HCT116 (cell line): ENCODE measurements at regions not wholly inside any gene's neighbourhood (a gene's known extent, or its start where the extent isn't known, plus 50 kb on each side); places are given as distances from the start of the nearest gene placed in this dataset.

ENCODE experiments used
- ATAC-seq: fragments of 200-7000 bp; cut with Tn5 transposase; 2 replicates; pipeline ENCODE4 v1.9.1; 2020; ENCODE audit warnings: mild to moderate bottlenecking, moderate library complexity
- BruUV-seq: library from RNA; stranded (reverse); fragments of 400-500 nt; replicated peaks from 2 replicates; lab custom pipeline; 2021; lab: Mats Ljungman, UMichigan
- CTCF ChIA-PET: fragments of 300-600 bp; sonication (Branson Sonifier 250); formaldehyde crosslinking; loops from one replicate; lab custom pipeline; 2021; ENCODE audit warnings: antibody characterized with exemption; lab: Charles Lee
- POLR2A ChIA-PET: fragments of 300-600, 350-600 bp; sonication (Branson Sonifier 250); formaldehyde crosslinking; loops from one replicate; lab custom pipeline; 2021; ENCODE audit warnings: antibody characterized with exemption; lab: Charles Lee
- RAD21 ChIA-PET, 2 experiments: fragments of 300-600 bp; sonication (Branson Sonifier 250); formaldehyde crosslinking; loops; one replicate each; lab custom pipeline; 2023; ENCODE audit warnings: low total read pairs in 2 of 2; ENCODE audit not compliant: uncharacterized antibody in 2 of 2, unreplicated experiment in 2 of 2, low non-redundant PET in 1 of 2; lab: Charles Lee
- DNase-seq: peaks from one replicate; pipeline ENCODE4 v3.0.0-alpha.2; 2010; ENCODE audit warnings: low read depth, low spot score
- H2AFZ ChIP-seq: fragments of 200-600 bp; shearing (Covaris generic), sonication (generic); 2 replicates; pipeline ENCODE4 v1.6.1; 2017; ENCODE audit warnings: low read depth, mixed run types, mixed read lengths, antibody characterized with exemption, low read length; ENCODE audit not compliant: poor library complexity, severe bottlenecking
- H3K27ac ChIP-seq: 2 replicates; pipeline ENCODE4 v1.5.1; 2012; ENCODE audit warnings: low read depth, low read length
- H3K27me3 ChIP-seq: fragments of 200-600 bp; sonication (generic); 2 replicates; pipeline ENCODE4 v1.6.1; 2016; ENCODE audit warnings: mixed run types, low read length, mixed read lengths; ENCODE audit not compliant: insufficient read depth
- H3K36me3 ChIP-seq, 2 experiments: fragments of 200-500 bp in 1 of 2; fragments of 200-600 bp in 1 of 2; sonication (Bioruptor generic) in 1 of 2; sonication (generic) in 1 of 2; 2 replicates each; pipeline versions ENCODE4 v1.5.1 to v1.6.1; 2014 to 2016; ENCODE audit warnings: low read length in 2 of 2, inconsistent platforms in 1 of 2, mixed read lengths in 1 of 2, mixed run types in 1 of 2; ENCODE audit not compliant: insufficient read depth in 2 of 2, control insufficient read depth in 1 of 2
- H3K4me1 ChIP-seq, 2 experiments: fragments of 200-600 bp in 1 of 2; sonication (generic) in 1 of 2; 2 replicates each; pipeline versions ENCODE4 v1.5.1 to v1.6.1; 2012 to 2017; ENCODE audit warnings: low read length in 2 of 2, inconsistent platforms in 1 of 2, mild to moderate bottlenecking in 1 of 2, mixed read lengths in 1 of 2, mixed run types in 1 of 2, moderate library complexity in 1 of 2; ENCODE audit not compliant: insufficient read depth in 2 of 2, control insufficient read depth in 1 of 2
- H3K4me2 ChIP-seq: fragments of 200-600 bp; sonication (generic); 2 replicates; pipeline ENCODE4 v1.6.1; 2017; ENCODE audit warnings: mixed run types, low read length, mixed read lengths
- H3K4me3 ChIP-seq, 2 experiments: fragments of 200-600 bp in 1 of 2; sonication (generic) in 1 of 2; replicated peaks in 1 of 2; 2 replicates each; pipeline ENCODE4 v1.5.1; 2011 to 2016; ENCODE audit warnings: low read length in 2 of 2, control low read depth in 1 of 2, low read depth in 1 of 2, mild to moderate bottlenecking in 1 of 2, mixed read lengths in 1 of 2, mixed run types in 1 of 2
- H3K79me2 ChIP-seq: fragments of 200-600 bp; sonication (generic); 2 replicates; pipeline ENCODE4 v1.6.1; 2017; ENCODE audit warnings: mild to moderate bottlenecking, mixed run types, low read length, moderate library complexity, mixed read lengths; ENCODE audit not compliant: insufficient read depth
- H3K9ac ChIP-seq: fragments of 200-600 bp; sonication (generic); 2 replicates; pipeline ENCODE4 v1.6.1; 2016; ENCODE audit warnings: low read length, mixed read lengths
- H3K9me2 ChIP-seq: fragments of 200-600 bp; sonication (generic), shearing (Covaris generic); 2 replicates; pipeline ENCODE4 v1.6.1; 2017; ENCODE audit warnings: mixed run types, mild to moderate bottlenecking, moderate library complexity; ENCODE audit not compliant: insufficient read depth
- H3K9me3 ChIP-seq, 2 experiments: fragments of 200-500 bp in 1 of 2; fragments of 200-600 bp in 1 of 2; sonication (Bioruptor generic) in 1 of 2; sonication (generic) in 1 of 2; 2 replicates each; pipeline ENCODE4 v1.6.1; 2014 to 2017; ENCODE audit warnings: low read length in 2 of 2, mixed read lengths in 2 of 2, inconsistent platforms in 1 of 2, low read depth in 1 of 2, mild to moderate bottlenecking in 1 of 2, mixed run types in 1 of 2, moderate library complexity in 1 of 2; ENCODE audit not compliant: control insufficient read depth in 1 of 2, insufficient read depth in 1 of 2
- H4K20me1 ChIP-seq: fragments of 200-600 bp; sonication (generic), shearing (Covaris generic); 2 replicates; pipeline ENCODE4 v1.6.1; 2017; ENCODE audit warnings: mixed run types, mild to moderate bottlenecking, moderate library complexity; ENCODE audit not compliant: insufficient read depth
- CBX3 ChIP-seq: IDR thresholded peaks from 2 replicates; pipeline ENCODE4 v1.6.1; 2012; ENCODE audit warnings: low read depth
- CEBPB ChIP-seq: IDR thresholded peaks from 2 replicates; pipeline ENCODE4 v1.6.1; 2012; ENCODE audit warnings: low read depth
- EZH2phosphoT487 ChIP-seq: fragments of 200-600 bp; IDR thresholded peaks from 2 replicates; pipeline ENCODE4 v1.6.1; 2018; ENCODE audit warnings: antibody characterized with exemption, borderline replicate concordance
- POLR2A ChIP-seq: IDR thresholded peaks from 2 replicates; pipeline ENCODE4 v1.7.0; 2011; ENCODE audit warnings: borderline replicate concordance; ENCODE audit not compliant: insufficient read depth, insufficient read length; ENCODE audit errors: extremely low read depth
- RAD21 ChIP-seq: IDR thresholded peaks from 2 replicates; pipeline ENCODE4 v1.6.1; 2012; ENCODE audit warnings: low read depth, mild to moderate bottlenecking
- SIN3A ChIP-seq: IDR thresholded peaks from 2 replicates; pipeline ENCODE4 v1.6.1; 2012; ENCODE audit warnings: low read depth
- SP1 ChIP-seq: IDR thresholded peaks from 2 replicates; pipeline ENCODE4 v1.6.1; 2012; ENCODE audit warnings: low read depth
- TCF7L2 ChIP-seq: IDR thresholded peaks from 2 replicates; pipeline ENCODE4 v1.7.0; 2011; ENCODE audit warnings: borderline replicate concordance, inconsistent platforms; ENCODE audit not compliant: insufficient read depth, insufficient read length; ENCODE audit errors: extremely low read depth
- ZNF274 ChIP-seq: fragments of 200-500 bp; sonication (Bioruptor generic); IDR thresholded peaks from 2 replicates; pipeline ENCODE4 v1.6.1; 2014; ENCODE audit warnings: mild to moderate bottlenecking, low read depth, low read length, inconsistent platforms
- intact Hi-C: fragments of 100-400 bp; cut with micrococcal nuclease; formaldehyde crosslinking; loops from 2 replicates; pipeline ENCODE4 v1.10.0; 2022
- TF ChIP-seq, protein P1 (sequence below): IDR thresholded peaks from 2 replicates; pipeline ENCODE4 v1.6.1; 2012; ENCODE audit warnings: low read depth
- TF ChIP-seq, protein P2 (sequence below): IDR thresholded peaks from 2 replicates; pipeline ENCODE4 v1.6.1; 2011; ENCODE audit warnings: mild to moderate bottlenecking, low read length, moderate library complexity; ENCODE audit not compliant: insufficient replicate concordance; ENCODE audit errors: extremely low read depth
- TF ChIP-seq, protein P3 (sequence below): IDR thresholded peaks from 2 replicates; pipeline ENCODE4 v1.6.1; 2012
- TF ChIP-seq, protein P4 (sequence below), 3 experiments: fragments of 200-600 bp in 1 of 3; sonication (generic) in 1 of 3; IDR thresholded peaks in 2 of 3; conservative IDR thresholded peaks in 1 of 3; 2 replicates each; pipeline ENCODE4 v1.5.1; 2012 to 2017; ENCODE audit warnings: low read depth in 2 of 3, low read length in 2 of 3, antibody characterized with exemption in 1 of 3, borderline replicate concordance in 1 of 3, control low read depth in 1 of 3, mild to moderate bottlenecking in 1 of 3, mixed read lengths in 1 of 3, mixed run types in 1 of 3, moderate library complexity in 1 of 3; ENCODE audit not compliant: insufficient read depth in 1 of 3
- TF ChIP-seq, protein P5 (sequence below): IDR thresholded peaks from 2 replicates; pipeline ENCODE4 v1.6.1; 2012

DNA sequence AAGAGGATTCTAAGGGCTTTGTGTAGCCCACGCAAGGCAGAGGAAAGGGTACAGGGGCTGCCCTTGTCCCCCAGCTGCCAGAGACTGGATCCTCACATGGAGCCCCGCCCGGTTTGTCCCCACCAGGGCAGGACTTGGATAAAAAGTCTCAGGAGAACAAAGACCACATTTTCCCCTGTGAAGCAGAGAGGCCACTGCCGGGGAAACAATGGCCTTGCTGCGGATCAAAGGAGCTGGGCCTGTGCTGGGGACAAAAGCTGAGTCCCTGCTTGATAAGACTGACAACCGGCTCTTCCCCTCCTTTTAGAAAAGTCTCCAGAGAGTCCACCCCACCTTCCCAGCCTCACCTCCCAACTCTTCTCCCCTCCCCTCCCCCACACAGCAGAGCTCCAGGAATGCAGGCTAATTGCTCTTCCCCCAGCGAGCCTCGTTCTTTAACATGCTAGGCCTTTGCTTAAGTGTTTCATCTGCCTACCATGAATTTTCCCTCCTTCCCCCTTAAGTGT, 142.4 kb downstream of the PLPP3 start (continued):
- TF ChIP-seq, protein P1, sequence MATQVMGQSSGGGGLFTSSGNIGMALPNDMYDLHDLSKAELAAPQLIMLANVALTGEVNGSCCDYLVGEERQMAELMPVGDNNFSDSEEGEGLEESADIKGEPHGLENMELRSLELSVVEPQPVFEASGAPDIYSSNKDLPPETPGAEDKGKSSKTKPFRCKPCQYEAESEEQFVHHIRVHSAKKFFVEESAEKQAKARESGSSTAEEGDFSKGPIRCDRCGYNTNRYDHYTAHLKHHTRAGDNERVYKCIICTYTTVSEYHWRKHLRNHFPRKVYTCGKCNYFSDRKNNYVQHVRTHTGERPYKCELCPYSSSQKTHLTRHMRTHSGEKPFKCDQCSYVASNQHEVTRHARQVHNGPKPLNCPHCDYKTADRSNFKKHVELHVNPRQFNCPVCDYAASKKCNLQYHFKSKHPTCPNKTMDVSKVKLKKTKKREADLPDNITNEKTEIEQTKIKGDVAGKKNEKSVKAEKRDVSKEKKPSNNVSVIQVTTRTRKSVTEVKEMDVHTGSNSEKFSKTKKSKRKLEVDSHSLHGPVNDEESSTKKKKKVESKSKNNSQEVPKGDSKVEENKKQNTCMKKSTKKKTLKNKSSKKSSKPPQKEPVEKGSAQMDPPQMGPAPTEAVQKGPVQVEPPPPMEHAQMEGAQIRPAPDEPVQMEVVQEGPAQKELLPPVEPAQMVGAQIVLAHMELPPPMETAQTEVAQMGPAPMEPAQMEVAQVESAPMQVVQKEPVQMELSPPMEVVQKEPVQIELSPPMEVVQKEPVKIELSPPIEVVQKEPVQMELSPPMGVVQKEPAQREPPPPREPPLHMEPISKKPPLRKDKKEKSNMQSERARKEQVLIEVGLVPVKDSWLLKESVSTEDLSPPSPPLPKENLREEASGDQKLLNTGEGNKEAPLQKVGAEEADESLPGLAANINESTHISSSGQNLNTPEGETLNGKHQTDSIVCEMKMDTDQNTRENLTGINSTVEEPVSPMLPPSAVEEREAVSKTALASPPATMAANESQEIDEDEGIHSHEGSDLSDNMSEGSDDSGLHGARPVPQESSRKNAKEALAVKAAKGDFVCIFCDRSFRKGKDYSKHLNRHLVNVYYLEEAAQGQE, result no peak
- TF ChIP-seq TCF7L2 (no peak), CEBPB (no peak), CBX3 (no peak), RAD21 (no peak), POLR2A (no peak)
- TF ChIP-seq, protein P2, sequence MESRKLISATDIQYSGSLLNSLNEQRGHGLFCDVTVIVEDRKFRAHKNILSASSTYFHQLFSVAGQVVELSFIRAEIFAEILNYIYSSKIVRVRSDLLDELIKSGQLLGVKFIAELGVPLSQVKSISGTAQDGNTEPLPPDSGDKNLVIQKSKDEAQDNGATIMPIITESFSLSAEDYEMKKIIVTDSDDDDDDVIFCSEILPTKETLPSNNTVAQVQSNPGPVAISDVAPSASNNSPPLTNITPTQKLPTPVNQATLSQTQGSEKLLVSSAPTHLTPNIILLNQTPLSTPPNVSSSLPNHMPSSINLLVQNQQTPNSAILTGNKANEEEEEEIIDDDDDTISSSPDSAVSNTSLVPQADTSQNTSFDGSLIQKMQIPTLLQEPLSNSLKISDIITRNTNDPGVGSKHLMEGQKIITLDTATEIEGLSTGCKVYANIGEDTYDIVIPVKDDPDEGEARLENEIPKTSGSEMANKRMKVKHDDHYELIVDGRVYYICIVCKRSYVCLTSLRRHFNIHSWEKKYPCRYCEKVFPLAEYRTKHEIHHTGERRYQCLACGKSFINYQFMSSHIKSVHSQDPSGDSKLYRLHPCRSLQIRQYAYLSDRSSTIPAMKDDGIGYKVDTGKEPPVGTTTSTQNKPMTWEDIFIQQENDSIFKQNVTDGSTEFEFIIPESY, result no peak

DNA sequence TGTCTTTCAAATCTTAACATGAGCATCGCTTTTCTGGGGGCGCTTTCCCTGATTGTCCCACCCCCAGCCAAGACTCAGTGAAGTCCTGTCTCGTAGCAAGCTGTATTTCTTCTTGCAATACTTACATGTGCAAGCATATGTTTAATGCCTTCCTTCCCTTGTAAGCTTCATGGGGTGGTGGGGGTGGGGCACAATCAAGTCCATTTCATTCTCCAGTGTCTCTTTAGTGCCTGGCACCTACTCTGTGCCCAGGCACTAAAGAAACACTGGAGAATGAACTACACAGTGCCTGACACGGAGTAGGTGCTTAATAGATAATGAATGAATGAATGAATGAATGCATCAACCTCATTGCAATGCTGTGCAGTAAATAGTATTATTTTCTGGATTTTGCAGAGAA, 143.1 kb downstream of the PLPP3 start:
- Histone ChIP-seq H3K27me3 (no peaks in the 10 kb centered on the region), H3K4me3 (no peak overlapping the region), H3K79me2 (no peaks in the 10 kb centered on the region), H3K36me3 (no peaks in the 10 kb centered on the region), H3K9me3 (no peaks in the 10 kb centered on the region), H3K4me2 (no peak overlapping the region), H3K9me2 (no peaks in the 10 kb centered on the region), H3K27ac (no peak overlapping the region), H3K4me1 (peaks cover 0 to 8% of the 10 kb centered on the region in 2 experiments; a peak in 1 of 4 replicates), H2AFZ (no peak overlapping the region), H3K9ac (no peak overlapping the region), H4K20me1 (no peaks in the 10 kb centered on the region)
- ChIA-PET CTCF (interaction anchor here (0.9 kb wide), 1 partner anchor 12 kb away, joined by 3 read pairs; no protein-coding TSS in a partner anchor), RAD21 (no interaction called here), POLR2A (no interaction called here)
- DNase-seq, result no peak
- no peak for ATAC-seq
- no TSS peak for BruUV-seq
- intact Hi-C loops, result no loop called here
- TF ChIP-seq ZNF274 (no peak), CBX3 (no peak), CEBPB (no peak), SIN3A (no peak), SP1 (no peak), EZH2phosphoT487 (no peak), RAD21 (no peak)
- TF ChIP-seq, protein P3, sequence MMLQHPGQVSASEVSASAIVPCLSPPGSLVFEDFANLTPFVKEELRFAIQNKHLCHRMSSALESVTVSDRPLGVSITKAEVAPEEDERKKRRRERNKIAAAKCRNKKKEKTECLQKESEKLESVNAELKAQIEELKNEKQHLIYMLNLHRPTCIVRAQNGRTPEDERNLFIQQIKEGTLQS, result no peak
- TF ChIP-seq, protein P4, sequence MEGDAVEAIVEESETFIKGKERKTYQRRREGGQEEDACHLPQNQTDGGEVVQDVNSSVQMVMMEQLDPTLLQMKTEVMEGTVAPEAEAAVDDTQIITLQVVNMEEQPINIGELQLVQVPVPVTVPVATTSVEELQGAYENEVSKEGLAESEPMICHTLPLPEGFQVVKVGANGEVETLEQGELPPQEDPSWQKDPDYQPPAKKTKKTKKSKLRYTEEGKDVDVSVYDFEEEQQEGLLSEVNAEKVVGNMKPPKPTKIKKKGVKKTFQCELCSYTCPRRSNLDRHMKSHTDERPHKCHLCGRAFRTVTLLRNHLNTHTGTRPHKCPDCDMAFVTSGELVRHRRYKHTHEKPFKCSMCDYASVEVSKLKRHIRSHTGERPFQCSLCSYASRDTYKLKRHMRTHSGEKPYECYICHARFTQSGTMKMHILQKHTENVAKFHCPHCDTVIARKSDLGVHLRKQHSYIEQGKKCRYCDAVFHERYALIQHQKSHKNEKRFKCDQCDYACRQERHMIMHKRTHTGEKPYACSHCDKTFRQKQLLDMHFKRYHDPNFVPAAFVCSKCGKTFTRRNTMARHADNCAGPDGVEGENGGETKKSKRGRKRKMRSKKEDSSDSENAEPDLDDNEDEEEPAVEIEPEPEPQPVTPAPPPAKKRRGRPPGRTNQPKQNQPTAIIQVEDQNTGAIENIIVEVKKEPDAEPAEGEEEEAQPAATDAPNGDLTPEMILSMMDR (IDR thresholded peaks at IDR 0.05 in 2 of 3, conservative IDR thresholded peaks at IDR 0.05 in 1 of 3; ENCODE audit: borderline replicate concordance in 1 of 3, insufficient read depth in 1 of 3, low read depth in 2 of 3, low read length in 2 of 3), result no peak
- TF ChIP-seq, protein P2, result no peak
- TF ChIP-seq, protein P5, sequence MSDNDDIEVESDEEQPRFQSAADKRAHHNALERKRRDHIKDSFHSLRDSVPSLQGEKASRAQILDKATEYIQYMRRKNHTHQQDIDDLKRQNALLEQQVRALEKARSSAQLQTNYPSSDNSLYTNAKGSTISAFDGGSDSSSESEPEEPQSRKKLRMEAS, result no peak
